Activated B cell treated with CpG ODN at 0.5 μM for 24 hours (primary cell): ENCODE measurements at regions not wholly inside any gene's neighbourhood (a gene's known extent, or its start where the extent isn't known, plus 50 kb on each side); places are given as distances from the start of the nearest gene placed in this dataset.

ENCODE experiments used
- ATAC-seq: fragments of 200-7000 bp; cut with Tn5 transposase; one replicate; pipeline ENCODE4 v1.10.0; 2021; ENCODE audit warnings: low read depth, mild to moderate bottlenecking, moderate library complexity
- CTCF ChIA-PET: fragments of 350-600 bp; sonication (Branson Sonifier 250); formaldehyde crosslinking; loops from one replicate; lab custom pipeline; 2021; ENCODE audit warnings: antibody characterized with exemption; lab: Charles Lee
- POLR2A ChIA-PET: fragments of 350-600 bp; sonication (Branson Sonifier 250); formaldehyde crosslinking; loops from one replicate; lab custom pipeline; 2021; ENCODE audit warnings: antibody characterized with exemption; lab: Charles Lee
- DNase-seq: peaks from one replicate; pipeline ENCODE4 v3.0.0; 2022
- H3K27ac Mint-ChIP-seq: one replicate; pipeline ENCODE4 v1.8.0; 2020; ENCODE audit warnings: mixed read lengths
- H3K27me3 Mint-ChIP-seq: one replicate; pipeline ENCODE4 v1.8.0; 2021; ENCODE audit warnings: mixed read lengths
- H3K36me3 Mint-ChIP-seq: one replicate; pipeline ENCODE4 v1.8.0; 2021; ENCODE audit warnings: low read depth, mixed read lengths
- H3K4me1 Mint-ChIP-seq: one replicate; pipeline ENCODE4 v1.8.0; 2021; ENCODE audit warnings: mixed read lengths
- H3K4me3 Mint-ChIP-seq: one replicate; pipeline ENCODE4 v1.8.0; 2020; ENCODE audit warnings: mild to moderate bottlenecking, mixed read lengths
- H3K9me3 Mint-ChIP-seq: one replicate; pipeline ENCODE4 v1.8.0; 2020; ENCODE audit warnings: mixed read lengths
- intact Hi-C: fragments of 100-400 bp; cut with micrococcal nuclease; formaldehyde crosslinking; loops from one replicate; pipeline ENCODE4 v1.15.1; 2024
- TF ChIP-seq, protein P1 (sequence below): fragments of 200-600 bp; IDR thresholded peaks from one replicate; pipeline ENCODE4 v1.8.0; 2022; ENCODE audit warnings: antibody characterized with exemption, mild to moderate bottlenecking

DNA sequence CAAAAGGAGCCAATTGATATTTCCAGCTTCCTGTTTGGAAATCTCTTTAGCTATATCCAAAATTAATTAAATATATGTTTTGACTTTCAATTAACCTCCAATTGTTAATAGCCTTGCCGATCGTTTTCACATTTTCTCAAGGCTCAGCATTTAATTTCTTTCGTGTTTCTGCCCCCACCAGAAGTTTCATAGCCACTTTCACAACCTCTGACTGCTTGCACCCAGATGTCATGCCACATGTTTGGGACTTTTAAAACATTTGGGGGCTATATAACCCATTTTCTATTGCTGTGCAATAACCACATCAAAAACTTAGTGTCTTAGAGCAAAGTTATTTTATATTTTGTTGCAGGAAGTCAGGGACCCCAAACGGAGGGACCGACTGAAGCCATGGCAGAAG is 510.6 kb upstream of the CNTNAP2 start:
- ChIA-PET CTCF (no interaction called here), POLR2A (no interaction called here)
- DNase-seq (no peak), ATAC-seq (no peak)
- no peak overlapping the region for H3K27ac Mint-ChIP-seq
- TF ChIP-seq, protein P1, sequence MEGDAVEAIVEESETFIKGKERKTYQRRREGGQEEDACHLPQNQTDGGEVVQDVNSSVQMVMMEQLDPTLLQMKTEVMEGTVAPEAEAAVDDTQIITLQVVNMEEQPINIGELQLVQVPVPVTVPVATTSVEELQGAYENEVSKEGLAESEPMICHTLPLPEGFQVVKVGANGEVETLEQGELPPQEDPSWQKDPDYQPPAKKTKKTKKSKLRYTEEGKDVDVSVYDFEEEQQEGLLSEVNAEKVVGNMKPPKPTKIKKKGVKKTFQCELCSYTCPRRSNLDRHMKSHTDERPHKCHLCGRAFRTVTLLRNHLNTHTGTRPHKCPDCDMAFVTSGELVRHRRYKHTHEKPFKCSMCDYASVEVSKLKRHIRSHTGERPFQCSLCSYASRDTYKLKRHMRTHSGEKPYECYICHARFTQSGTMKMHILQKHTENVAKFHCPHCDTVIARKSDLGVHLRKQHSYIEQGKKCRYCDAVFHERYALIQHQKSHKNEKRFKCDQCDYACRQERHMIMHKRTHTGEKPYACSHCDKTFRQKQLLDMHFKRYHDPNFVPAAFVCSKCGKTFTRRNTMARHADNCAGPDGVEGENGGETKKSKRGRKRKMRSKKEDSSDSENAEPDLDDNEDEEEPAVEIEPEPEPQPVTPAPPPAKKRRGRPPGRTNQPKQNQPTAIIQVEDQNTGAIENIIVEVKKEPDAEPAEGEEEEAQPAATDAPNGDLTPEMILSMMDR, result no peak
- intact Hi-C loops, result no loop called here
- no peaks in the 10 kb centered on the region for H3K36me3 Mint-ChIP-seq
- no peaks in the 10 kb centered on the region for H3K4me1 Mint-ChIP-seq
- H3K9me3 Mint-ChIP-seq, result peaks cover 12% of the 10 kb centered on the region
- H3K4me3 Mint-ChIP-seq, result no peak overlapping the region
- H3K27me3 Mint-ChIP-seq, result no peaks in the 10 kb centered on the region

DNA sequence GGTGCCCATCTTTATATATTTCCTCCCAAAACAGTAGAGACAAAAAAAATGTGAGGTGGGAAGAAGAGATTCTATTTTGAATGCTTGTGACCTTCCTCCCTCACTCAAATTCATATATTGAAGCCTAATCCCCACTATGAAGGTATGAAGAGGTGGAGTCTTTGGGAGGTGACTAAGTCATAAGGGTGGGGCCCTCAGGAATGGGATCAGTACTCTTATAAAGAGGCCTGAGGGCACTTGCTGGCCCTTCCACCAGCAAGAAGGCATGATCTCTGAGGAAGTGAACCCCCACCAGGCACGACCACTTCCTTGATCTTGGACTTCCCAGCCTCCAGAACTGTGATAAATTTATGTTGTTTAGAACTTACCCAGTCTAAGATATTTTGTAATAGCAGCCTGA is 517.2 kb upstream of the CNTNAP2 start:
- CTCF ChIA-PET, result no interaction called here
- H3K4me1 Mint-ChIP-seq, result no peaks in the 10 kb centered on the region
- POLR2A ChIA-PET, result no interaction called here
- ATAC-seq (no peak), DNase-seq (no peak)
- no peaks in the 10 kb centered on the region for H3K27me3 Mint-ChIP-seq
- H3K9me3 Mint-ChIP-seq, result peaks cover 5% of the 10 kb centered on the region
- no peak overlapping the region for H3K4me3 Mint-ChIP-seq
- H3K36me3 Mint-ChIP-seq, result no peaks in the 10 kb centered on the region
- intact Hi-C loops, result no loop called here
- TF ChIP-seq, protein P1, result no peak
- H3K27ac Mint-ChIP-seq, result no peak overlapping the region

DNA sequence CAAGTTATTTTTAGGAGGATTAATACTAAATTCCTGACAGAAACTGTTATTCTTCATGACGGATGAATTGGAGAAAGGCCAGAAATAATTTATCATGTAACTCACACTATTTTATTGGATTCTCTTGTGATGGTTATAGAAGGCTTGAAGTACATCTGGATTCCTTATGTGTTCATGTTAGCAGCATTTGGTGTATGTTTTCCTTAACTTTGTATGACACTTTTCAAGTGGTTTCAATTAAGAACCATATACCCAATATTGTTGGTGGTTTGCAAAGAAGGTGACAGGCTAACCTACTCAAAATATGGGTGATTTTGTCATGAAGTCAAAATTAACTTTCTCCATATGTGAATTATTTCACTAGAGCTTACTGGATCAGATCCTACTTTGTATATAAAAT is 532.2 kb upstream of the CNTNAP2 start:
- no peaks in the 10 kb centered on the region for H3K27me3 Mint-ChIP-seq
- intact Hi-C loops, result no loop called here
- H3K4me1 Mint-ChIP-seq, result no peaks in the 10 kb centered on the region
- TF ChIP-seq, protein P1, result no peak
- ChIA-PET POLR2A (no interaction called here), CTCF (no interaction called here)
- H3K9me3 Mint-ChIP-seq, result peaks cover 9% of the 10 kb centered on the region
- no peak overlapping the region for H3K4me3 Mint-ChIP-seq
- no peak overlapping the region for H3K27ac Mint-ChIP-seq
- ATAC-seq, result no peak
- no peaks in the 10 kb centered on the region for H3K36me3 Mint-ChIP-seq
- no peak for DNase-seq

DNA sequence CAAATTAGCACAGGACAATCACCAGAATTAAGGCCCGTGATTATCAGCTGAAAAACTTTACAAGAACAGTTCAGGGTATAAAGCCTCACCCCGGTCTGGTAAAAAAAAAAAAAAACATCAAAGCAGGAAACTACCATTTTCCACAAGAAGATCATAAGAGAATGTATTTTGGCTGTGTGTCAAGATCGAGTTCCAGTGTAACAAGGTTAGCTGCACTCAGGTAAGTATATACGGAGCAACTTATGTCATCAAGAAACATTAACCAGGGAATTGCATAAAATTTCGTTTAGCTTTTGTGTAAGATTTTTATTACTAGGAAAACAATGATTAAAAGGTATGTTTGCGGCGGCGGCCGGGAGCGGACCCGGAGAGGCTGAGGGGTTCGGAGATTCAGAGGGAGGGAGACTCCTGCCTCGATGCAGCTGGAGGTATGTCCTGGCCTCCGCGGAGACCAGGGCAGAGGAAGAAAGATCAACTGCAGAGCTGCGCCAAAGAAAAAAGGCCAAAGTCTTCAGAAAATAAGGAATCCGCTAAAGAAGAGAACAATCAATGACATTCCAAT is 533.8 kb upstream of the CNTNAP2 start:
- Mint-ChIP-seq H3K27ac (no peak overlapping the region), H3K4me1 (no peaks in the 10 kb centered on the region), H3K4me3 (no peak overlapping the region), H3K27me3 (no peaks in the 10 kb centered on the region), H3K9me3 (peaks cover 7% of the 10 kb centered on the region), H3K36me3 (no peaks in the 10 kb centered on the region)
- DNase-seq, result no peak
- TF ChIP-seq, protein P1, result no peak
- ATAC-seq, result no peak
- ChIA-PET POLR2A (no interaction called here), CTCF (no interaction called here)
- intact Hi-C loops, result no loop called here

DNA sequence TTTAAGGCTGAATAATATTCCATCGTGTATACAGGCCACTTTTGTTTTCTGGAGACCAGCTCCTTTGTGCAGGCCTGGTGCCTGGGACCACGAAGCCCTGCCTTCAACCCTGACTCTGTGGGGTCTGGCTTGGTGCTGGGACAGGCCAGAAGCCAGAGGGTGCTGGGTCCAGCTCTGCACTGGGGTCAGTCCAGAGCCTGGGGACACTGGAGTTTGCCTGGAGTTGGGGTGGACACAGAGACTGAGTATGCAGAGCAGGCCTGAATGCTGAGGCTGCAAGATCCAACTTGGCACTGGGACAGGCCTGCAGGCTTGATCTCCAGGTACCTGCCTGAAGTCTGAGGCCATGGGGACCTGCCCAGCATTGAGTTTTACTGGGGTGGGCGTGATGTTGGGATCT is 558.8 kb upstream of the CNTNAP2 start:
- H3K27ac Mint-ChIP-seq, result no peak overlapping the region
- POLR2A ChIA-PET, result no interaction called here
- H3K9me3 Mint-ChIP-seq, result peaks cover 3% of the 10 kb centered on the region
- DNase-seq (no peak), ATAC-seq (no peak)
- H3K4me3 Mint-ChIP-seq, result no peak overlapping the region
- intact Hi-C loops, result no loop called here
- TF ChIP-seq, protein P1, result no peak
- no peaks in the 10 kb centered on the region for H3K4me1 Mint-ChIP-seq
- CTCF ChIA-PET, result no interaction called here
- H3K36me3 Mint-ChIP-seq, result no peaks in the 10 kb centered on the region
- H3K27me3 Mint-ChIP-seq, result no peaks in the 10 kb centered on the region
